HEK293 (cell line): ENCODE measurements at regions not wholly inside any gene's neighbourhood (a gene's known extent, or its start where the extent isn't known, plus 50 kb on each side); places are given as distances from the start of the nearest gene placed in this dataset.

ENCODE experiments used
- CTCF ChIP-seq: fragments of 450-650 bp; formaldehyde crosslinking; IDR thresholded peaks from 2 replicates; pipeline ENCODE4 v1.5.1; 2016; ENCODE audit warnings: missing biosample characterization, missing genetic modification characterization
- IKZF3 ChIP-seq: fragments of 450-650 bp; IDR thresholded peaks from 2 replicates; pipeline ENCODE4 v1.5.0; 2018; ENCODE audit warnings: missing biosample characterization, mild to moderate bottlenecking, missing genetic modification characterization, moderate library complexity
- PRDM10 ChIP-seq: fragments of 450-650 bp; formaldehyde crosslinking; IDR thresholded peaks from 2 replicates; pipeline ENCODE4 v1.5.1; 2016; ENCODE audit warnings: missing biosample characterization, missing genetic modification characterization
- REPIN1 ChIP-seq: fragments of 450-650 bp; formaldehyde crosslinking; IDR thresholded peaks from 2 replicates; pipeline ENCODE4 v1.5.1; 2017; ENCODE audit warnings: missing biosample characterization, missing genetic modification characterization, low read depth
- REST ChIP-seq: fragments of 450-650 bp; formaldehyde crosslinking; IDR thresholded peaks from 2 replicates; pipeline ENCODE4 v1.5.1; 2016; ENCODE audit warnings: missing biosample characterization, missing genetic modification characterization
- YY2 ChIP-seq: fragments of 450-650 bp; formaldehyde crosslinking; IDR thresholded peaks from 2 replicates; pipeline ENCODE4 v1.5.1; 2016; ENCODE audit warnings: missing biosample characterization, missing genetic modification characterization
- ZBTB8A ChIP-seq: fragments of 450-650 bp; formaldehyde crosslinking; IDR thresholded peaks from 2 replicates; pipeline ENCODE4 v1.5.1; 2016; ENCODE audit warnings: missing biosample characterization, missing genetic modification characterization
- ZEB2 ChIP-seq: fragments of 450-650 bp; formaldehyde crosslinking; IDR thresholded peaks from 2 replicates; pipeline ENCODE4 v1.5.1; 2016; ENCODE audit warnings: missing biosample characterization, missing genetic modification characterization
- ZNF639 ChIP-seq: fragments of 450-650 bp; formaldehyde crosslinking; IDR thresholded peaks from 2 replicates; pipeline ENCODE4 v1.5.1; 2016; ENCODE audit warnings: missing biosample characterization, missing genetic modification characterization
- ZNF658 ChIP-seq: fragments of 450-650 bp; formaldehyde crosslinking; IDR thresholded peaks from 2 replicates; pipeline ENCODE4; 2016; ENCODE audit warnings: missing biosample characterization, missing genetic modification characterization

- TF ChIP-seq CTCF (tag by site-specific recombination) (no peak), YY2 (tag by site-specific recombination) (no peak), ZNF658 (tag by site-specific recombination) (no peak), PRDM10 (tag by site-specific recombination) (no peak), REST (tag by site-specific recombination) (no peak), ZBTB8A (tag by site-specific recombination) (no peak), ZEB2 (no peak), ZNF639 (tag by site-specific recombination) (no peak), REPIN1 (tag by site-specific recombination) (no peak), IKZF3 (no peak)
Observed at GRCh38 chr10:125343118-125343925, 183.0 kb upstream of the CTBP2 start.
